H1 (cell line): ENCODE measurements at regions not wholly inside any gene's neighbourhood (a gene's known extent, or its start where the extent isn't known, plus 50 kb on each side); places are given as distances from the start of the nearest gene placed in this dataset.

Experiments
- ASH2L ChIP-seq: fragments of 200-600, 300-600 bp; sonication (generic); IDR thresholded peaks from one replicate; pipeline ENCODE4 v1.7.1; 2017; ENCODE audit warnings: low read length
- ATF3 ChIP-seq: IDR thresholded peaks from 2 replicates; pipeline ENCODE4 v1.6.1; 2011; ENCODE audit warnings: low read depth, mild to moderate bottlenecking, low read length; ENCODE audit not compliant: insufficient read depth
- CBX8 ChIP-seq: fragments of 300-800, 300-1000 bp; sonication (generic); IDR thresholded peaks from 2 replicates; pipeline ENCODE4 v1.7.1; 2016; ENCODE audit warnings: low read depth, low read length, borderline replicate concordance
- CTCF ChIP-seq, 3 experiments: IDR thresholded peaks; 1 replicate in 2 of 3; 2 replicates in 1 of 3; pipeline versions ENCODE4 v1.5.1 to v1.6.1; 2011; ENCODE audit warnings: low read length in 3 of 3, mild to moderate bottlenecking in 3 of 3, inconsistent platforms in 2 of 3, low read depth in 1 of 3, moderate library complexity in 1 of 3; ENCODE audit not compliant: insufficient read depth in 1 of 3; ENCODE audit errors: control extremely low read depth in 1 of 3
- POLR2AphosphoS5 ChIP-seq: IDR thresholded peaks from 2 replicates; pipeline ENCODE4 v1.6.1; 2011; ENCODE audit warnings: low read depth, low read length
- POU5F1 ChIP-seq: IDR thresholded peaks from 2 replicates; pipeline ENCODE4 v1.6.1; 2011; ENCODE audit warnings: low read depth, mild to moderate bottlenecking, low read length, moderate library complexity
- RXRA ChIP-seq: IDR thresholded peaks from 2 replicates; pipeline ENCODE4 v1.6.1; 2011; ENCODE audit warnings: low read depth, mild to moderate bottlenecking, low read length, moderate library complexity; ENCODE audit not compliant: insufficient read depth
- SAP30 ChIP-seq: fragments of 300-600 bp; sonication (generic); IDR thresholded peaks from 2 replicates; pipeline ENCODE4 v1.7.1; 2012; ENCODE audit warnings: low read length, moderate library complexity, mild to moderate bottlenecking, inconsistent platforms; ENCODE audit not compliant: insufficient read depth, insufficient replicate concordance
- SP1 ChIP-seq: IDR thresholded peaks from 2 replicates; pipeline ENCODE4 v1.6.1; 2011; ENCODE audit warnings: low read depth, low read length
- TEAD4 ChIP-seq: IDR thresholded peaks from 2 replicates; pipeline ENCODE4 v1.6.1; 2012; ENCODE audit warnings: low read depth, low read length, inconsistent platforms, mixed read lengths

- TF ChIP-seq CTCF (IDR thresholded peaks at IDR 0.05; ENCODE audit: control extremely low read depth in 1 of 3, insufficient read depth in 1 of 3, low read depth in 1 of 3, low read length in 3 of 3) (peak; percentile 39 to 84 (median 81)), TEAD4 (0 out of 2 replicates have a peak, but pooled peaks have one; percentile 36), CBX8 (no peak), POLR2AphosphoS5 (no peak), ATF3 (no peak), ASH2L (no peak), RXRA (no peak), POU5F1 (no peak), SP1 (no peak), SAP30 (no peak)
Observed at GRCh38 chr4:153142700-153143438, 61.4 kb upstream of the TRIM2 start (continued).
